WTC11 (cell line): ENCODE measurements at regions not wholly inside any gene's neighbourhood (a gene's known extent, or its start where the extent isn't known, plus 50 kb on each side); places are given as distances from the start of the nearest gene placed in this dataset.

ENCODE experiments used
- CBFB ChIP-seq: sonication (generic); formaldehyde crosslinking; IDR thresholded peaks from 2 replicates; pipeline ENCODE4 v1.8.1; 2022; ENCODE audit warnings: mild to moderate bottlenecking, low read depth, missing genetic modification reagents
- CREB1 ChIP-seq: sonication (generic); formaldehyde crosslinking; IDR thresholded peaks from 2 replicates; pipeline ENCODE4 v1.8.0; 2023; ENCODE audit warnings: mild to moderate bottlenecking, missing genetic modification reagents
- ELF4 ChIP-seq: sonication (generic); formaldehyde crosslinking; IDR thresholded peaks from 2 replicates; pipeline ENCODE4 v1.8.1; 2022; ENCODE audit warnings: low read depth, mild to moderate bottlenecking, moderate library complexity, missing genetic modification reagents
- ERG ChIP-seq: fragments of 250-450 bp; sonication (Bioruptor Pico); IDR thresholded peaks from 2 replicates; pipeline ENCODE4 v1.8.0; 2021; ENCODE audit warnings: mild to moderate bottlenecking
- NR1H2 ChIP-seq: sonication (generic); formaldehyde crosslinking; IDR thresholded peaks from 2 replicates; pipeline ENCODE4 v1.9.0; 2021; ENCODE audit warnings: mild to moderate bottlenecking, moderate library complexity, missing genetic modification reagents
- SMAD4 ChIP-seq: sonication (generic); formaldehyde crosslinking; IDR thresholded peaks from 2 replicates; pipeline ENCODE4 v1.8.0; 2022; ENCODE audit warnings: mild to moderate bottlenecking, missing genetic modification reagents
- ZNF121 ChIP-seq: sonication (generic); formaldehyde crosslinking; IDR thresholded peaks from 2 replicates; pipeline ENCODE4 v1.8.0; 2023; ENCODE audit warnings: missing genetic modification reagents
- TF ChIP-seq, protein P1 (sequence below): fragments of 200-600 bp; IDR thresholded peaks from 2 replicates; pipeline ENCODE4 v1.8.0; 2022; ENCODE audit warnings: antibody characterized with exemption

GRCh38 chr10:10727812-10728211 is 289.9 kb upstream of the CELF2 start:
- TF ChIP-seq CREB1 (no peak), NR1H2 (CRISPR knock-in tag) (no peak), SMAD4 (no peak), CBFB (CRISPR knock-in tag) (no peak), ZNF121 (CRISPR knock-in tag) (no peak), ERG (CRISPR knock-in tag) (no peak), ELF4 (no peak)
- TF ChIP-seq, protein P1, sequence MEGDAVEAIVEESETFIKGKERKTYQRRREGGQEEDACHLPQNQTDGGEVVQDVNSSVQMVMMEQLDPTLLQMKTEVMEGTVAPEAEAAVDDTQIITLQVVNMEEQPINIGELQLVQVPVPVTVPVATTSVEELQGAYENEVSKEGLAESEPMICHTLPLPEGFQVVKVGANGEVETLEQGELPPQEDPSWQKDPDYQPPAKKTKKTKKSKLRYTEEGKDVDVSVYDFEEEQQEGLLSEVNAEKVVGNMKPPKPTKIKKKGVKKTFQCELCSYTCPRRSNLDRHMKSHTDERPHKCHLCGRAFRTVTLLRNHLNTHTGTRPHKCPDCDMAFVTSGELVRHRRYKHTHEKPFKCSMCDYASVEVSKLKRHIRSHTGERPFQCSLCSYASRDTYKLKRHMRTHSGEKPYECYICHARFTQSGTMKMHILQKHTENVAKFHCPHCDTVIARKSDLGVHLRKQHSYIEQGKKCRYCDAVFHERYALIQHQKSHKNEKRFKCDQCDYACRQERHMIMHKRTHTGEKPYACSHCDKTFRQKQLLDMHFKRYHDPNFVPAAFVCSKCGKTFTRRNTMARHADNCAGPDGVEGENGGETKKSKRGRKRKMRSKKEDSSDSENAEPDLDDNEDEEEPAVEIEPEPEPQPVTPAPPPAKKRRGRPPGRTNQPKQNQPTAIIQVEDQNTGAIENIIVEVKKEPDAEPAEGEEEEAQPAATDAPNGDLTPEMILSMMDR: no peak
